Limb (tissue), 2 donors: ENCODE measurements at regions not wholly inside any gene's neighbourhood (a gene's known extent, or its start where the extent isn't known, plus 50 kb on each side); places are given as distances from the start of the nearest gene placed in this dataset.
"Not testable (repeated sequence)": the region's sequence is repeated elsewhere in the genome, so short reads cannot be mapped to it uniquely, and the experiment has no call there.

Source experiments
- DNase-seq, 2 donors: peaks; one replicate each; pipeline ENCODE4 v3.0.0-alpha.2; 2016; ENCODE audit errors: extremely low spot score in 2 of 2

- DNase-seq = no peak
Measured at GRCh38 chr2:100702438-100703109, 117.4 kb upstream of the NPAS2 start.

DNA sequence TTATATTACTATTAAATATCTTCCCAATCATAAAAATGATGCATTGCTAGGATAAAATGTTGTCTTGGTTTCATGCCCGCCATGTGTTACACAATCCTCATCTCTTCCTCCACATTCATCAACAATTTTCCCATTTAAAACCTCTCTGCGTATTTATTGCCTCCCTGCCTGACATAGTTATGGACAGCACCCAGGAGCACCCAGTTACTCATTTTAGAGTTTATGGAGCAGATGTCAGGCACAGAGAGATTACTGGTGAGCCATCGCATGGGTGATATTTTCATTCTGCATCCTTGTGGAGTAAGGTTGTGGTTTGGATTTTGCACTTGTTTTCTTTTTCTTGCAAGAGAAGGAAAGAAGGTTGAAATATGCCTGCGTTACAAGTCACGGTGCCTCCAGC is 116.7 kb upstream of the NPAS2 start:
- no peak for DNase-seq

GRCh38 chr2:100703739-100704138 is 116.2 kb upstream of the NPAS2 start:
- DNase-seq = no peak

- DNase-seq = no peak
Measured at GRCh38 chr2:100704156-100704555, 115.8 kb upstream of the NPAS2 start.

- DNase-seq = no peak
Measured at GRCh38 chr2:100704711-100705110, 115.2 kb upstream of the NPAS2 start.

DNA sequence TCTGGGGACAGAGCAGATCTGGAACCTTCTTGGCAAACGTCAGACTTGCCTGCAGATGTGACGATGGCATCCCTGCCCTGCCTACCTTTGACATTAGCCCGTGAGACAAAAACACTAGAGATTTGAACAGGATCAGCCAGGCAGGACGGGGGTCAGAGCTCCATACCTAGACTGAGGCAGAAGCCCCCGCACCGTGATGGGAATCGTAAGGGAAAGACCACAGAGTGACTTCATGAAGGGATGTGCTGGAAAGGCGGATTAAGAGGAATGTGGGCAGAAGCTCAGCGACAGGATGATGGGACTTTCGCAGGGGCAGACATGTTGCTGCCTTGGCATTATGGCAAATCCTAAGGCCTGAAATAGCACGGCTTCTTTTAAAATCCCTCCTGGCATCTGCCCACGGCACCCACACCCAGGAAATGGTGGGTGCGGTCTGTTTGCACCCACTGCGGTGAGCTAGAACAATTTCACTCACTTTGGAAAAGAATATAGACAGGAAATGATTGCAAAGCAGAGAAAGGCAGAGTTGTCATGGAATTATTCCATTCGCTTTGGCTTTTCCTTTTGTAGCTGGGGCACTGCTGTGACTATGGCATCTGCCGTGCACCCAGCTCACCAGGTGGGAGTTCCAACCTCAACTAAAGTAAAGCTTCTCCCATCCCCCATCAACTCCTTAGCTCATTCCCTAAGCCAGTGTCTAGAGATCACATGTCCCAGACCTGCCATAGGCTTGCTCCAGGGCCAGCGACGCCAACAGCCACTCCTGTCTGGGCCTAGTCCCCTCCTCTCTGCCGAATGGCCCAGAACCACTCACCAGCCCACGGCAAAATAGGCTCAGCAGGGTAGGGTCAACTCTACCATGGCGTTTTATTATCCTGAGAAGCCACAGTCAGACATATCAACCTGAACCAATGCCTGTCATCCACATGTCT is 112.7 kb upstream of the NPAS2 start:
- DNase-seq = no peak

GRCh38 chr2:100708333-100708732 is 111.6 kb upstream of the NPAS2 start:
- DNase-seq = no peak

DNA sequence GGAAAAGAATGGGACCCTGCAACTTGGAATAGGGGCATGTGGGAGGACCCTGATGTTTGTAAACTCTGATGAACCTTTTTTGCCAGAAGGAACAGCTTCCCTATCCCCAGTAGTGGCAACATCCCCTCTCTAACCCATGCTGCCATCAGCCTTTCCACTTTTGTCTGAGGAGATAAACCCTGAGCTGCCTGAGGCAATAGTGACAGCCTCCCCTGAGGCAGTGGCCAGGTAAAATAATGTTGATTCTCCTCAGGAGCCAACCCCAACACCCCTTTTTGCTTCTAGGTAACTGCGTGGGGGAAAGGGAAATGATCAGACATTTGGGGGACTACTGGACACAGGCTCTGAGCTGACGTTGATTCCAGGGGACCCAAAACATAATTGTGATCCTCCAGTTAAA is 106.8 kb upstream of the NPAS2 start:
- DNase-seq = no peak

DNA sequence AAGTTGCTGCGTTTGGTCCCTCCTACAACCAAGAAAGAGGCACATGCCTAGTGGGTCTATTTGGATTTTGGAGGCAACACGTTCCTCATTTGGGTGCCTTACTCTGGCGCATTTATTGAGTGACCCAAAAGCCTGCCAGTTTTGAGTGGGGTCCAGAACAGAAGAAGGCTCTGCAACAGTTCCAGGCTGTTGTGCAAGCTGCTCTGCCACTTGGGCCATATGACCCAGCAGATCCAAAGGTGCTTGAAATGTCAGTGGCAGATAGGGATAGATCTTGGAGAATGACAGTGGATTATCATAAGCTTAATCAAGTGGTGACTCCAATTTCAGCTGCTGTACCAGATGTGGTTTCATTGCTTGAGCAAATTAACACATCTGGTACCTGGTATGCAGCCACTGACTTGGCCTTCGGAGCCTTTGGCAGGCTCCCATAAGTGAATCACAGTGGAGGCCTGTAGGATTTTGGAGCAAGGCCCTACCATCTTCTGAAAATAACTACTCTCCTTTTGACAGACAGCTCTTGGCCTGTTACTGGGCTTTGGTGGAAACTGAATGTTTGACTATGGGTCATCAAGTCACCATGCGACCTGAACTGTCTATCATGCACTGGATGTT is 105.4 kb upstream of the NPAS2 start:
- not testable (repeated sequence) for DNase-seq

DNA sequence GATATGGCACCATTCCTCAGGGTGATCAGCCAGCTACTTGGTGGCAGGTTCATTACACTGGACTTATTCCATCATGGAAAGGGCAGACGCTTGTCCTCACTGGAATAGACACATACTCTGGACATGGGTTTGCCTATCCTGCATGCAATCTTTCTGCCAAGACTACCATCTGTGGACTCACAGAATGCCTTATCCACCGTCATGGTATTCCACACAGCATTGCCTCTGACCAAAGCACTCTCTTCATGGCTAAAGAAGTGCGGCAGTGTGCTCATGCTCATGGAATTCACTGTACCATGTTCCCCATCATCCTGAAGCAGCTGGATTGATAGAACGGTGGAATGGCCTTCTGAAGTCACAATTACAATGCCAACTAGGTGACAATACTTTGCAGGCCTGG is 104.1 kb upstream of the NPAS2 start:
- DNase-seq = not testable (repeated sequence)

- no peak for DNase-seq
Measured at GRCh38 chr2:100716581-100716980, 103.4 kb upstream of the NPAS2 start.

DNA sequence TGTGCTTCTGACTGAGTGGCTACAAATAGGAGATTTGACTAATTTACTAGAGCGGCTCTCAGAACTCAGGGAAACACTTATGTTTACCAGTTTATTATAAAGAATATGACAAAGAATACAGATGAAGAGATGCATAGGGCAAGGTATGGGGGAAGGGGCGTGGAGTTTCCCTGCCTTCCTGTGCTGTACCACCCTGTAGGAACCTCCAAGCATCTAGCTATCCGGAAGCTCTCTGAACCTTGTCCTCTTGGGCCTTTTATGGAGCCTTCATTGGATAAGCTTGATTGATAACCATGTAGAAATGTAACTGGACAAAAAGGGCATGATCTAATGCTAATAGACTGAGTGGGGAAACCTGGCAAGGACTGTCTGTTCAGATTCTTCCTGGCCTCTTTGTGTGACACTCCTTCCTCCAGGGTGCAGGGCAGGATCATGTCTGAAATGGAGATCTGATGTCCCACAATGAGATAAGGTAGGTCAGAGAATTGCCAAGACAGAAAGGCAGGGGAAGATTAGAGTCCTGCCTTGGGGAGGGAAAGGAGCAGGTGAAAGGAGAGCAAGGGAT is 101.8 kb upstream of the NPAS2 start:
- DNase-seq = no peak

GRCh38 chr2:100720445-100720844 is 99.5 kb upstream of the NPAS2 start:
- DNase-seq = no peak

DNA sequence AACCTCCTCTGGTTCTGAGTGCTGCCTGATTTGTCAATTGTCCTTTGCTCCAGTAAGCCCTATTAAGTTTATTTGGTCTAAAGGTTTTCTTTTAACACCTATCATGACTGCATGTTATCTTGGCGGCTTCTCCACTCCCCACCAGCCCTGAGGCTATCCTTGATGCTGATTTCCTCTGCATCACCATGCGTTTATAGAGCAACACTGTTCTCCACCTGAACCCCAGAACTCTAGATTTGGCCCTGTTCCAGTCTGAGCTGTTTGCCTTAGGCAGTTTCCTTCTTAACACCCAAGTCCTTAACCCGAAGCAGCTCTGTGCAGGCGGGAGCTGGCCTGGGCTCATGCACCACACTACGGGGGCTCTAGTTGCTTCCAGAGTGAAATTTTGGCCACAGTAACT is 98.2 kb upstream of the NPAS2 start:
- DNase-seq = no peak

DNA sequence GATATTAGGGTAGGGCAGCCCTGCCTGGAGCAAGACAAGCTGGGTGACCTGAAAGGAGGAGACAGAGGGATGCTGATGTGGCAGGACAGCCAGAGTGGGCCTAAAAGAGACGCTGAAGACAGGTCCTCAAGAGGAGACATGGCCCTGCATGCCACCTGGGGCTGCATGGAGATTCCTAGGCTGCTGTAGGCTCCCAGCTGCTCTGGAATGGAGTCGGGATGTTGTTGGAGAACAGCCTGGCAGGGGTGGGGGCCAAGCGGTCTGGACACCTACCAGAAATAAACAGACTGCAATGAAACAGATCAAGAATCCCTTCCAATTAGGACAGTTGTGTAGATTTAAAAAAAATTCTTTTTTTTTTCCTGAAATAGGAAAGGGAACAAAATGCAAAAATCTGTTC is 97.8 kb upstream of the NPAS2 start:
- no peak for DNase-seq

GRCh38 chr2:100726866-100727265 is 93.1 kb upstream of the NPAS2 start:
- DNase-seq = no peak

DNA sequence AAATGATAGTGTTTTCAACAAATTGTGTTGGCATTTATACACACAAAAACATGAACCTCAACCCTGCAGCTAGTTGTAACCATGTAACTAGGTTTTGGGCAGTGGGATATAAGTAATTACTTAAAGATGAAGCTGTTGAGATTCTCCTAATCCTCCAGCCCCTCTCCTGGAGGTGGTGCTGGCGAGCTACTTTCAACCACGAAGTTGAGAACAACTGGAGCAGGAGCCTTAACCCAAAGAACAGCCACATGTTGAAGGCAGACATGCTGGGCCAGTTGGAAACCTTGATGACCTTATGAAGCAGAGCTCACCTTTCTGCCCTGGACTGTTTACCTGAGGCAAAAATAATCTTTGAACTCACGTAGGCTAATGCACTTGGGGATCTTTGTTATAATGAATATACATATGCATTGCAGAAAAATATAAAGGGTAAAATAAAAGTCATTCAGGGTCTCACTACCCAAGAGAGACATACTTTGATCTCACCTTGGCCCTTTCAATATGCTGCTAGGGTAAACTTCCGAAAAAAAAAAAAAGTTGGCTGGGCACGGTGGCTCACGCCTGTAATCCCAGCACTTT is 89.6 kb upstream of the NPAS2 start:
- DNase-seq = no peak

DNA sequence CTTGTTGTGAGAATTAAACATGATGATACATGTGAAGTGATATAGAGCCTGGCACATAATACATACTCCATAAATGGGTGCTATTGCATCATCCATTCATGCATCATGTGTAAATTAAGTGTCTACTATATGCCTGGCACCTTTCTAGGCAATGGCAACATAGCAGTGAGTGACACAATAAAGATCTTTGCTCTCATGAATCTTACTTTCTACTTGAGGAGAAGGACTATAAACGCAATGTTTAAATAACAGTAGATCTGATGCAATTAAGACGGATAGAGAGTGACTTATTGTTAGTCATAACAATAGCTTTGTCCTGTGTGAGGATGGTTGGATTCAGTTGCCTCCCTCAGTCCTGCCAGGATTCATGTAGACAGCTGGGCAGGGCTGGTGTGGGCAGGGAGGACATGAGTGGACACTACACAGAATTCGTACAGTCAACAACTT is 88.4 kb upstream of the NPAS2 start:
- DNase-seq = no peak

GRCh38 chr2:100733391-100734187 is 86.3 kb upstream of the NPAS2 start:
- no peak for DNase-seq

DNA sequence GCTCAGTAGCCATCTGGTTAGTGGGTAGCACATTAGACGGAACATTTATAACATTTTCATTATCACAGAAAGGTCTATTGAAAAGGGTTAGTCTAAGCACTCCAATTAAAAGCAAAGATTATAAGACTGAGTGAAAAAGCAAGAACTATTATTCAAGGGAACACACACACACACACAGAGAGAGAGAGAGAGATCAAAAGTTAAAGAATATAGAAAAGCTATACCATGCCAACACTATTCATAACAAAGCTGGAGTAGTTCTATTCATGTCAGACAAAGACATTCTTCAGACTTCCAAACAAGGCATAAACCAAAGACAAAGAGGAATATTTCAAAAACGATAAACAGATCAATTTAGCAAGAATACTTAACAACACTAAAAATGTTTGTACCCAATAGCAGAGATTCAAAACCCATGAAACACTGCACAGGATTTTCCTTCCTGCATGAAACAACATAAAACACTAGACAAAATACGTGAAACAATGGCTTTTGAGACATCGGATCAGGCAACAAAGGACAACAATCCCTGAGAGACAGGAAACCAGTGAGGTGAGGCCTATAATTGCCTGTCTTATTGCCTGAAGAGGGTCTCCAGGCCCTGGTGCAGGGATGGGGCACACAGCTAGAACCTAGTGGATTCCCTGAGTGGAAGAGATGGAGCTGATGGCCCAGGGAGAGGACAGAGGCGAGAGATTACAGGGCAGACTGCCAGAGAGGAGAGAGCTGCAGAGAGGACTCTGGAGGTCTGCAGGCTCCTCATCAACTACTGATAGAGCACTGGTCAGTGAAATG is 83.6 kb upstream of the NPAS2 start:
- no peak for DNase-seq
